Astrocyte (in vitro differentiated cells and primary cell): ENCODE measurements at regions not wholly inside any gene's neighbourhood (a gene's known extent, or its start where the extent isn't known, plus 50 kb on each side); places are given as distances from the start of the nearest gene placed in this dataset.

Source experiments
- EZH2 ChIP-seq: IDR thresholded peaks from 2 replicates; pipeline ENCODE4 v1.6.1; 2012; ENCODE audit warnings: mild to moderate bottlenecking, low read length, inconsistent platforms; ENCODE audit not compliant: insufficient read depth
- TF ChIP-seq, protein P1 (sequence below): IDR thresholded peaks from 2 replicates; pipeline ENCODE4 v1.5.1; 2011; ENCODE audit warnings: low read depth, mild to moderate bottlenecking, inconsistent platforms, low read length, moderate library complexity; ENCODE audit not compliant: insufficient read depth

DNA sequence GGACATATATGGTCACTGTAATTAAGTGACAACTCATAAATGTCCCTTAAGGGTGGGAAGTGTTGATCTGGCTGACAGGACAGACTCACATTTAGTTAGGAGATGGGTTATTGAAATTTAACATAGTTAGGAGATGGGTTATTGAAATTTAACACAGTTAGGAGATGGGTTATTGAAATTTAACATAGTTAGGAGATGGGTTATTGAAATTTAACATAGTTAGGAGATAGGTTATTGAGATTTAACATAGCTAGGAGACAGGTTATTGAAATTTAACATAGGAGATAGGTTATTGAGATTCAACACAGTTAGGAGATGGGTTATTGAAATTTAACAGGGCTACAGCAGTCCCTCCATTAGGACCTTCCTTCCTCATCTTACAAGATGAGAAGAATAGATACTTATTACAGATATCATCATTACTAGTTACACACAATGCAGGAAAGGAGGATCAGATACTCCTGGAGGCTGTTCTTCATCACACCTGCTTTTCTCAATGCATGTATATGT lies 98.5 kb downstream of the MTNR1B start:
- TF ChIP-seq, protein P1, sequence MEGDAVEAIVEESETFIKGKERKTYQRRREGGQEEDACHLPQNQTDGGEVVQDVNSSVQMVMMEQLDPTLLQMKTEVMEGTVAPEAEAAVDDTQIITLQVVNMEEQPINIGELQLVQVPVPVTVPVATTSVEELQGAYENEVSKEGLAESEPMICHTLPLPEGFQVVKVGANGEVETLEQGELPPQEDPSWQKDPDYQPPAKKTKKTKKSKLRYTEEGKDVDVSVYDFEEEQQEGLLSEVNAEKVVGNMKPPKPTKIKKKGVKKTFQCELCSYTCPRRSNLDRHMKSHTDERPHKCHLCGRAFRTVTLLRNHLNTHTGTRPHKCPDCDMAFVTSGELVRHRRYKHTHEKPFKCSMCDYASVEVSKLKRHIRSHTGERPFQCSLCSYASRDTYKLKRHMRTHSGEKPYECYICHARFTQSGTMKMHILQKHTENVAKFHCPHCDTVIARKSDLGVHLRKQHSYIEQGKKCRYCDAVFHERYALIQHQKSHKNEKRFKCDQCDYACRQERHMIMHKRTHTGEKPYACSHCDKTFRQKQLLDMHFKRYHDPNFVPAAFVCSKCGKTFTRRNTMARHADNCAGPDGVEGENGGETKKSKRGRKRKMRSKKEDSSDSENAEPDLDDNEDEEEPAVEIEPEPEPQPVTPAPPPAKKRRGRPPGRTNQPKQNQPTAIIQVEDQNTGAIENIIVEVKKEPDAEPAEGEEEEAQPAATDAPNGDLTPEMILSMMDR, result no peak
- no peak for TF ChIP-seq EZH2
